Neural cell (in vitro differentiated cells): ENCODE measurements at regions not wholly inside any gene's neighbourhood (a gene's known extent, or its start where the extent isn't known, plus 50 kb on each side); places are given as distances from the start of the nearest gene placed in this dataset.

Source experiments
- H2AFZ ChIP-seq: fragments of 200-600, 300-800 bp; sonication (generic), shearing (Covaris generic); 2 replicates; pipeline ENCODE4 v1.6.0; 2014; ENCODE audit warnings: low read depth, mild to moderate bottlenecking, antibody characterized with exemption, low read length, moderate library complexity
- H3F3A ChIP-seq: fragments of 200-600 bp; shearing (Covaris generic); 2 replicates; pipeline ENCODE4 v1.6.1; 2016; ENCODE audit warnings: mild to moderate bottlenecking, moderate library complexity, mixed read lengths, antibody characterized with exemption, low read length; ENCODE audit not compliant: insufficient read depth, poor library complexity, severe bottlenecking
- H3K27ac ChIP-seq: fragments of 200-600, 300-800 bp; sonication (generic), shearing (Covaris generic); 2 replicates; pipeline ENCODE4 v1.5.1; 2014; ENCODE audit warnings: mild to moderate bottlenecking, low read length, moderate library complexity
- H3K27me3 ChIP-seq: fragments of 300-800, 200-600 bp; sonication (generic), shearing (Covaris generic); 2 replicates; pipeline ENCODE4 v1.6.0; 2014; ENCODE audit warnings: mild to moderate bottlenecking, low read depth, low read length, moderate library complexity; ENCODE audit not compliant: insufficient read depth
- H3K36me3 ChIP-seq: fragments of 300-800, 200-600 bp; sonication (generic), shearing (Covaris generic); 2 replicates; pipeline ENCODE4 v1.5.1; 2014; ENCODE audit warnings: mild to moderate bottlenecking, antibody characterized with exemption, low read length, moderate library complexity; ENCODE audit not compliant: insufficient read depth
- H3K4me2 ChIP-seq: fragments of 300-800, 200-600 bp; sonication (generic), shearing (Covaris generic); 2 replicates; pipeline ENCODE4 v1.6.0; 2014; ENCODE audit warnings: mild to moderate bottlenecking, low read length
- H3K4me3 ChIP-seq: fragments of 300-800, 200-600 bp; sonication (generic), shearing (Covaris generic); 2 replicates; pipeline ENCODE4 v1.5.1; 2014; ENCODE audit warnings: mild to moderate bottlenecking, low read length, moderate library complexity
- H3K79me2 ChIP-seq: fragments of 200-600 bp; shearing (Covaris generic); replicated peaks from 2 replicates; pipeline ENCODE4 v1.6.0; 2014; ENCODE audit warnings: mild to moderate bottlenecking, low read length, moderate library complexity; ENCODE audit not compliant: insufficient read depth
- H3K9ac ChIP-seq: fragments of 300-800, 200-600 bp; sonication (generic), shearing (Covaris generic); 2 replicates; pipeline ENCODE4 v1.6.1; 2016; ENCODE audit warnings: mild to moderate bottlenecking, low read length, mixed read lengths
- H3K9me2 ChIP-seq: fragments of 200-600 bp; shearing (Covaris generic); 2 replicates; pipeline ENCODE4 v1.6.1; 2016; ENCODE audit warnings: mild to moderate bottlenecking, low read length, mixed read lengths; ENCODE audit not compliant: insufficient read depth
- H3K9me3 ChIP-seq: fragments of 200-600, 300-800 bp; sonication (generic), shearing (Covaris generic); 2 replicates; pipeline ENCODE4 v1.6.1; 2016; ENCODE audit warnings: mild to moderate bottlenecking, mixed run types, low read length, moderate library complexity, mixed read lengths
- H4K20me1 ChIP-seq: fragments of 200-600 bp; shearing (Covaris generic); 2 replicates; pipeline ENCODE4 v1.6.1; 2016; ENCODE audit warnings: mild to moderate bottlenecking, mixed run types; ENCODE audit not compliant: insufficient read depth
- EP300 ChIP-seq: fragments of 450-650 bp; conservative IDR thresholded peaks from 2 replicates; pipeline ENCODE4 v1.6.1; 2014; ENCODE audit warnings: antibody characterized with exemption, mild to moderate bottlenecking, moderate library complexity; ENCODE audit not compliant: poor library complexity, severe bottlenecking
- EZH2 ChIP-seq: fragments of 200-600, 300-800 bp; shearing (Covaris generic), sonication (generic); IDR thresholded peaks from 2 replicates; pipeline ENCODE4 v1.6.1; 2014; ENCODE audit warnings: antibody characterized with exemption, low read length, borderline replicate concordance, mild to moderate bottlenecking; ENCODE audit not compliant: insufficient read depth, poor library complexity, severe bottlenecking
- MXI1 ChIP-seq: fragments of 450-650 bp; conservative IDR thresholded peaks from 2 replicates; pipeline ENCODE4 v1.6.1; 2014; ENCODE audit warnings: antibody characterized with exemption, mild to moderate bottlenecking; ENCODE audit not compliant: poor library complexity, severe bottlenecking
- POLR2AphosphoS5 ChIP-seq: IDR thresholded peaks from 2 replicates; pipeline ENCODE4 v1.6.1; 2012
- RAD21 ChIP-seq: fragments of 450-650 bp; conservative IDR thresholded peaks from 2 replicates; pipeline ENCODE4 v1.6.1; 2014; ENCODE audit warnings: antibody characterized with exemption, mild to moderate bottlenecking, moderate library complexity
- SMC3 ChIP-seq: fragments of 450-650 bp; conservative IDR thresholded peaks from 2 replicates; pipeline ENCODE4 v1.6.1; 2014; ENCODE audit warnings: antibody characterized with exemption, mild to moderate bottlenecking, moderate library complexity; ENCODE audit not compliant: poor library complexity
- TAF1 ChIP-seq: IDR thresholded peaks from 2 replicates; pipeline ENCODE4 v1.6.1; 2012; ENCODE audit warnings: low read depth
- TF ChIP-seq, protein P1 (sequence below): fragments of 450-650 bp; IDR thresholded peaks from 2 replicates; pipeline ENCODE4 v1.5.1; 2014; ENCODE audit warnings: antibody characterized with exemption, mild to moderate bottlenecking, moderate library complexity; ENCODE audit not compliant: poor library complexity, severe bottlenecking
- TF ChIP-seq, protein P2 (sequence below): IDR thresholded peaks from 2 replicates; pipeline ENCODE4 v1.6.1; 2012; ENCODE audit warnings: borderline replicate concordance

GRCh38 chr6:22126910-22127309 lies 169.9 kb downstream of the PRL start:
- TF ChIP-seq SMC3, result no peak
- no peak for TF ChIP-seq MXI1
- TF ChIP-seq, protein P1, sequence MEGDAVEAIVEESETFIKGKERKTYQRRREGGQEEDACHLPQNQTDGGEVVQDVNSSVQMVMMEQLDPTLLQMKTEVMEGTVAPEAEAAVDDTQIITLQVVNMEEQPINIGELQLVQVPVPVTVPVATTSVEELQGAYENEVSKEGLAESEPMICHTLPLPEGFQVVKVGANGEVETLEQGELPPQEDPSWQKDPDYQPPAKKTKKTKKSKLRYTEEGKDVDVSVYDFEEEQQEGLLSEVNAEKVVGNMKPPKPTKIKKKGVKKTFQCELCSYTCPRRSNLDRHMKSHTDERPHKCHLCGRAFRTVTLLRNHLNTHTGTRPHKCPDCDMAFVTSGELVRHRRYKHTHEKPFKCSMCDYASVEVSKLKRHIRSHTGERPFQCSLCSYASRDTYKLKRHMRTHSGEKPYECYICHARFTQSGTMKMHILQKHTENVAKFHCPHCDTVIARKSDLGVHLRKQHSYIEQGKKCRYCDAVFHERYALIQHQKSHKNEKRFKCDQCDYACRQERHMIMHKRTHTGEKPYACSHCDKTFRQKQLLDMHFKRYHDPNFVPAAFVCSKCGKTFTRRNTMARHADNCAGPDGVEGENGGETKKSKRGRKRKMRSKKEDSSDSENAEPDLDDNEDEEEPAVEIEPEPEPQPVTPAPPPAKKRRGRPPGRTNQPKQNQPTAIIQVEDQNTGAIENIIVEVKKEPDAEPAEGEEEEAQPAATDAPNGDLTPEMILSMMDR, result no peak
- no peak for TF ChIP-seq EZH2
- TF ChIP-seq POLR2AphosphoS5, result no peak
- no peak for TF ChIP-seq EP300
- no peak for TF ChIP-seq RAD21
- no peak for TF ChIP-seq TAF1
- TF ChIP-seq, protein P2, sequence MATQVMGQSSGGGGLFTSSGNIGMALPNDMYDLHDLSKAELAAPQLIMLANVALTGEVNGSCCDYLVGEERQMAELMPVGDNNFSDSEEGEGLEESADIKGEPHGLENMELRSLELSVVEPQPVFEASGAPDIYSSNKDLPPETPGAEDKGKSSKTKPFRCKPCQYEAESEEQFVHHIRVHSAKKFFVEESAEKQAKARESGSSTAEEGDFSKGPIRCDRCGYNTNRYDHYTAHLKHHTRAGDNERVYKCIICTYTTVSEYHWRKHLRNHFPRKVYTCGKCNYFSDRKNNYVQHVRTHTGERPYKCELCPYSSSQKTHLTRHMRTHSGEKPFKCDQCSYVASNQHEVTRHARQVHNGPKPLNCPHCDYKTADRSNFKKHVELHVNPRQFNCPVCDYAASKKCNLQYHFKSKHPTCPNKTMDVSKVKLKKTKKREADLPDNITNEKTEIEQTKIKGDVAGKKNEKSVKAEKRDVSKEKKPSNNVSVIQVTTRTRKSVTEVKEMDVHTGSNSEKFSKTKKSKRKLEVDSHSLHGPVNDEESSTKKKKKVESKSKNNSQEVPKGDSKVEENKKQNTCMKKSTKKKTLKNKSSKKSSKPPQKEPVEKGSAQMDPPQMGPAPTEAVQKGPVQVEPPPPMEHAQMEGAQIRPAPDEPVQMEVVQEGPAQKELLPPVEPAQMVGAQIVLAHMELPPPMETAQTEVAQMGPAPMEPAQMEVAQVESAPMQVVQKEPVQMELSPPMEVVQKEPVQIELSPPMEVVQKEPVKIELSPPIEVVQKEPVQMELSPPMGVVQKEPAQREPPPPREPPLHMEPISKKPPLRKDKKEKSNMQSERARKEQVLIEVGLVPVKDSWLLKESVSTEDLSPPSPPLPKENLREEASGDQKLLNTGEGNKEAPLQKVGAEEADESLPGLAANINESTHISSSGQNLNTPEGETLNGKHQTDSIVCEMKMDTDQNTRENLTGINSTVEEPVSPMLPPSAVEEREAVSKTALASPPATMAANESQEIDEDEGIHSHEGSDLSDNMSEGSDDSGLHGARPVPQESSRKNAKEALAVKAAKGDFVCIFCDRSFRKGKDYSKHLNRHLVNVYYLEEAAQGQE, result no peak
- no peak overlapping the region for H3K4me3 ChIP-seq
- H2AFZ ChIP-seq, result no peak overlapping the region
- H4K20me1 ChIP-seq, result no peaks in the 10 kb centered on the region
- no peak overlapping the region for H3K27ac ChIP-seq
- no peak overlapping the region for H3K9ac ChIP-seq
- H3F3A ChIP-seq, result no peaks in the 10 kb centered on the region
- H3K79me2 ChIP-seq, result no peaks in the 10 kb centered on the region
- no peak overlapping the region for H3K4me2 ChIP-seq
- H3K27me3 ChIP-seq, result no peaks in the 10 kb centered on the region
- H3K9me2 ChIP-seq, result no peaks in the 10 kb centered on the region
- no peaks in the 10 kb centered on the region for H3K9me3 ChIP-seq
- no peaks in the 10 kb centered on the region for H3K36me3 ChIP-seq

DNA sequence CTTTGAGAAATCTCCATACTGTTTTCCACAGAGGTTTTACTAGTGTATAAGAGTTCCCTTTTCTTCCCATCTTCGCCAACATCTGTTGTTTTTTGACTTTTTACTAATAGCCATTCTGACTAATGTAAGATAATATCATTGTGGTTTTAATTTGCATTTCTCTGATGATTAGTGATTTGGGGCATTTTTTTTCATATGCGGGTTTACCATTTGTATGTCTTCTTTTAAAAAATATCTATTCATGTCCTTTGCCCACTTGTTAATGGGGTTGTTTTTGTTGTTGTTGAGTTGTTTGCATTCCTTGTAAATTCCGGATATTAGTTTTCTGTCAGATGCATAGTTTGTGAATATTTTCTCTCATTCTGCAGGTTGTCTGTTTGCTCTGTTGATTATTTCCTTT lies 167.1 kb downstream of the PRL start:
- Histone ChIP-seq H3K79me2 (no peaks in the 10 kb centered on the region), H3F3A (no peaks in the 10 kb centered on the region), H3K4me2 (no peak overlapping the region), H3K9me2 (no peaks in the 10 kb centered on the region), H3K27ac (no peak overlapping the region), H3K9me3 (no peaks in the 10 kb centered on the region), H2AFZ (no peak overlapping the region), H3K9ac (no peak overlapping the region), H3K4me3 (no peak overlapping the region), H3K36me3 (no peaks in the 10 kb centered on the region), H3K27me3 (no peaks in the 10 kb centered on the region), H4K20me1 (no peaks in the 10 kb centered on the region)
- no peak for TF ChIP-seq MXI1
- TF ChIP-seq EP300, result no peak
- no peak for TF ChIP-seq SMC3
- TF ChIP-seq RAD21, result no peak
- TF ChIP-seq POLR2AphosphoS5, result no peak
- TF ChIP-seq, protein P2, result no peak
- no peak for TF ChIP-seq EZH2
- no peak for TF ChIP-seq TAF1
- TF ChIP-seq, protein P1, result no peak
